NCI-H2196 treated with DMSO at 0.1 percent for 48 hours (cell line): ENCODE measurements at regions not wholly inside any gene's neighbourhood (a gene's known extent, or its start where the extent isn't known, plus 50 kb on each side); places are given as distances from the start of the nearest gene placed in this dataset.
"Not testable (repeated sequence)": the region's sequence is repeated elsewhere in the genome, so short reads cannot be mapped to it uniquely, and the experiment has no call there.

Experiments
- DNase-seq: peaks from one replicate; lab custom pipeline; 2025; ENCODE audit not compliant: unreplicated experiment; lab: John Stamatoyannopoulos, UW

GRCh38 chr12:68477906-68478305 lies 132.8 kb upstream of the RAP1B start:
- DNase-seq, result no peak

GRCh38 chr12:68478516-68479260 lies 132.0 kb upstream of the RAP1B start:
- no peak for DNase-seq

- DNase-seq, result no peak
These were observed 131.3 kb upstream of the RAP1B start for GRCh38 chr12:68479261-68479895.

- DNase-seq, result no peak
These were observed 130.8 kb upstream of the RAP1B start for GRCh38 chr12:68479896-68480291.

- no peak for DNase-seq
These were observed 130.2 kb upstream of the RAP1B start for GRCh38 chr12:68480526-68480925.

- DNase-seq, result no peak
These were observed 129.3 kb upstream of the RAP1B start for GRCh38 chr12:68481181-68481941.

- DNase-seq, result no peak
These were observed 128.7 kb upstream of the RAP1B start for GRCh38 chr12:68482014-68482413.

GRCh38 chr12:68482660-68483059 lies 128.0 kb upstream of the RAP1B start:
- no peak for DNase-seq

- DNase-seq, result no peak
These were observed 126.9 kb upstream of the RAP1B start for GRCh38 chr12:68483592-68484383.

GRCh38 chr12:68484578-68484977 lies 126.1 kb upstream of the RAP1B start:
- not testable (repeated sequence) for DNase-seq

GRCh38 chr12:68486449-68486848 lies 124.2 kb upstream of the RAP1B start:
- DNase-seq, result not testable (repeated sequence)

GRCh38 chr12:68487721-68488309 lies 122.9 kb upstream of the RAP1B start:
- DNase-seq, result no peak

- DNase-seq, result no peak
These were observed 121.4 kb upstream of the RAP1B start for GRCh38 chr12:68489273-68489672.

- DNase-seq, result no peak
These were observed 120.2 kb upstream of the RAP1B start for GRCh38 chr12:68490476-68490875.

GRCh38 chr12:68491204-68491960 lies 119.3 kb upstream of the RAP1B start:
- DNase-seq, result no peak

GRCh38 chr12:68495336-68496070 lies 115.2 kb upstream of the RAP1B start:
- no peak for DNase-seq

GRCh38 chr12:68497107-68497506 lies 113.6 kb upstream of the RAP1B start:
- no peak for DNase-seq

- no peak for DNase-seq
These were observed 113.0 kb upstream of the RAP1B start for GRCh38 chr12:68497702-68498101.

- no peak for DNase-seq
These were observed 112.0 kb upstream of the RAP1B start for GRCh38 chr12:68498736-68499135.
